ENCODE measurements at regions not wholly inside any gene's neighbourhood (a gene's known extent, or its start where the extent isn't known, plus 50 kb on each side); places are given as distances from the start of the nearest gene placed in this dataset.

- Histone ChIP-seq H3K79me2 (ENCODE audit: low read length) (no peaks in the 10 kb centered on the region), H4K20me1 (ENCODE audit: insufficient read depth, low read length) (no peaks in the 10 kb centered on the region), H2AFZ (ENCODE audit: low read length) (no peak overlapping the region), H3K27ac (ENCODE audit: low read length) (no peak overlapping the region), H3K9me3 (replicated peaks; ENCODE audit: insufficient read depth, low read length) (no peaks in the 10 kb centered on the region), H3K9ac (ENCODE audit: low read length) (no peak overlapping the region), H3K36me3 (replicated peaks; ENCODE audit: insufficient read depth, low read length) (no peaks in the 10 kb centered on the region), H3K27me3 (replicated peaks; ENCODE audit: insufficient read depth, low read length) (peaks cover 50% of the 10 kb centered on the region), H3K9me2 (replicated peaks; ENCODE audit: insufficient read depth, low read length) (no peaks in the 10 kb centered on the region), H3K4me2 (ENCODE audit: low read depth, low read length) (no peak overlapping the region), H3F3A (ENCODE audit: insufficient read depth, low read length) (no peaks in the 10 kb centered on the region), H3K4me1 (ENCODE audit: low read length) (no peaks in the 10 kb centered on the region), H3K4me3 (ENCODE audit: low read length) (no peak overlapping the region)
- DNase-seq: no peak
- no peak for TF ChIP-seq EZH2 (optimal IDR thresholded peaks at IDR 0.05; ENCODE audit: low read depth, low read length)
- no peak for TF ChIP-seq CTCF (IDR thresholded peaks at IDR 0.05; ENCODE audit: low read length)
- TF ChIP-seq EZH2phosphoT487 (IDR thresholded peaks at IDR 0.05; ENCODE audit: low read length): no peak
Measured at GRCh38 chr19:30170495-30171137, 201.6 kb upstream of the ZNF536 start.

GRCh38 chr19:30171138-30171635, 201.0 kb upstream of the ZNF536 start:
- Histone ChIP-seq H3K36me3 (replicated peaks; ENCODE audit: insufficient read depth, low read length) (no peaks in the 10 kb centered on the region), H3K4me2 (ENCODE audit: low read depth, low read length) (no peak overlapping the region), H3K9me3 (replicated peaks; ENCODE audit: insufficient read depth, low read length) (no peaks in the 10 kb centered on the region), H2AFZ (ENCODE audit: low read length) (no peak overlapping the region), H3K4me3 (ENCODE audit: low read length) (no peak overlapping the region), H3K4me1 (ENCODE audit: low read length) (no peaks in the 10 kb centered on the region), H3K27ac (ENCODE audit: low read length) (no peak overlapping the region), H3K27me3 (replicated peaks; ENCODE audit: insufficient read depth, low read length) (peaks cover 48% of the 10 kb centered on the region), H4K20me1 (ENCODE audit: insufficient read depth, low read length) (no peaks in the 10 kb centered on the region), H3F3A (ENCODE audit: insufficient read depth, low read length) (no peaks in the 10 kb centered on the region), H3K9me2 (replicated peaks; ENCODE audit: insufficient read depth, low read length) (no peaks in the 10 kb centered on the region), H3K9ac (ENCODE audit: low read length) (no peak overlapping the region), H3K79me2 (ENCODE audit: low read length) (no peaks in the 10 kb centered on the region)
- TF ChIP-seq CTCF (IDR thresholded peaks at IDR 0.05; ENCODE audit: low read length) (no peak), EZH2 (optimal IDR thresholded peaks at IDR 0.05; ENCODE audit: low read depth, low read length) (no peak), EZH2phosphoT487 (IDR thresholded peaks at IDR 0.05; ENCODE audit: low read length) (no peak)
- DNase-seq: no peak

- H3K9ac ChIP-seq (ENCODE audit: low read length): no peak overlapping the region
- no peak overlapping the region for H2AFZ ChIP-seq (ENCODE audit: low read length)
- H3K4me1 ChIP-seq (ENCODE audit: low read length): no peaks in the 10 kb centered on the region
- no peaks in the 10 kb centered on the region for H4K20me1 ChIP-seq (ENCODE audit: insufficient read depth, low read length)
- H3K9me3 ChIP-seq (replicated peaks; ENCODE audit: insufficient read depth, low read length): no peaks in the 10 kb centered on the region
- TF ChIP-seq EZH2phosphoT487 (IDR thresholded peaks at IDR 0.05; ENCODE audit: low read length) (no peak), EZH2 (optimal IDR thresholded peaks at IDR 0.05; ENCODE audit: low read depth, low read length) (no peak), CTCF (IDR thresholded peaks at IDR 0.05; ENCODE audit: low read length) (no peak)
- H3F3A ChIP-seq (ENCODE audit: insufficient read depth, low read length): no peaks in the 10 kb centered on the region
- no peak overlapping the region for H3K4me2 ChIP-seq (ENCODE audit: low read depth, low read length)
- H3K79me2 ChIP-seq (ENCODE audit: low read length): no peaks in the 10 kb centered on the region
- no peak for DNase-seq
- no peaks in the 10 kb centered on the region for H3K36me3 ChIP-seq (replicated peaks; ENCODE audit: insufficient read depth, low read length)
- H3K4me3 ChIP-seq (ENCODE audit: low read length): no peak overlapping the region
- no peak overlapping the region for H3K27ac ChIP-seq (ENCODE audit: low read length)
- no peaks in the 10 kb centered on the region for H3K9me2 ChIP-seq (replicated peaks; ENCODE audit: insufficient read depth, low read length)
- peaks cover 43% of the 10 kb centered on the region for H3K27me3 ChIP-seq (replicated peaks; ENCODE audit: insufficient read depth, low read length)
Measured at GRCh38 chr19:30171795-30172612, 200.2 kb upstream of the ZNF536 start.

Data from MM.1S (cell line).